Right cardiac atrium (tissue), 5 donors: ENCODE measurements at regions not wholly inside any gene's neighbourhood (a gene's known extent, or its start where the extent isn't known, plus 50 kb on each side); places are given as distances from the start of the nearest gene placed in this dataset.
A peak's percentile ranks its signal among the peaks of the same experiment; 100 is the strongest.

Experiments used
- ATAC-seq, 2 donors: fragments of 200-7000 bp; cut with Tn5 transposase; one replicate each; pipeline versions ENCODE4 v1.8.0 to v1.9.1; 2020; ENCODE audit warnings: moderate library complexity in 2 of 2, mild to moderate bottlenecking in 1 of 2
- DNase-seq, 3 donors: peaks; one replicate each; pipeline ENCODE4 v3.0.0-alpha.2; 2020
- H3K27ac ChIP-seq: one replicate; pipeline ENCODE4 v1.5.1; 2013; ENCODE audit warnings: mild to moderate bottlenecking, low read length, control low read depth, moderate library complexity
- H3K27me3 ChIP-seq: one replicate; pipeline ENCODE4 v1.6.1; 2013; ENCODE audit not compliant: control insufficient read depth, insufficient read depth
- H3K4me1 ChIP-seq: one replicate; pipeline ENCODE4 v1.6.1; 2013; ENCODE audit warnings: low read length; ENCODE audit not compliant: control insufficient read depth, insufficient read depth
- H3K4me3 ChIP-seq: one replicate; pipeline ENCODE4 v1.5.1; 2013; ENCODE audit warnings: low read length, control low read depth
- H3K9me3 ChIP-seq: one replicate; pipeline ENCODE4 v1.6.1; 2013; ENCODE audit warnings: low read length; ENCODE audit not compliant: control insufficient read depth
- WGBS: extraction: QIAGEN DNeasy Blood & Tissue Kit; methylation state at CpG from one replicate; pipeline ENCODE4 v1.1.7; 2013; 5-methylcytosine and 5-hydroxymethylcytosine counted together
- intact Hi-C, 4 donors: fragments of 100-400 bp; cut with DNase I; formaldehyde crosslinking; loops; one replicate each; pipeline versions ENCODE4 v1.11.0 to v1.14.0; 2022 to 2023
- donor health status: healthy with polysubstance abuse.
- donor health status: DM: no; HTN: yes; CAD: no.
- donor health status: DM: no; HTN: no; CAD: no.
- donor health status: DM: no; HTN: yes; CAD: no; lungs with severe emphysema.
- donor health status: DM: yes; HTN: yes; CAD: no.

- DNase-seq (peak in 1 of 3 donors; percentile 39), ATAC-seq (peak in 1 of 2 donors; percentile 75)
- Histone ChIP-seq H3K4me3 (peak overlapping the region; percentile 28), H3K9me3 (no peaks in the 10 kb centered on the region), H3K4me1 (no peaks in the 10 kb centered on the region), H3K27ac (no peak overlapping the region), H3K27me3 (no peaks in the 10 kb centered on the region)
- intact Hi-C loops = no loop called here
- 46% methylated on average over 6 of the region's 6 CpGs for WGBS
These were observed 730.7 kb downstream of the SQOR start for GRCh38 chr15:46365572-46365971.

GRCh38 chr15:46366360-46367007, 731.7 kb downstream of the SQOR start:
- H3K27ac ChIP-seq = no peak overlapping the region
- no peaks in the 10 kb centered on the region for H3K4me1 ChIP-seq
- H3K4me3 ChIP-seq = peak overlapping the region; percentile 28
- 37% methylated on average over 2 of the region's 2 CpGs for WGBS
- H3K9me3 ChIP-seq = no peaks in the 10 kb centered on the region
- intact Hi-C loops = no loop called here
- no peak for DNase-seq
- no peak for ATAC-seq
- H3K27me3 ChIP-seq = no peaks in the 10 kb centered on the region

GRCh38 chr15:46383978-46384377, 749.1 kb downstream of the SQOR start:
- 69% methylated on average over 3 of the region's 3 CpGs for WGBS
- no peak for DNase-seq
- Histone ChIP-seq H3K4me1 (no peaks in the 10 kb centered on the region), H3K27me3 (no peaks in the 10 kb centered on the region), H3K4me3 (no peak overlapping the region), H3K27ac (no peak overlapping the region), H3K9me3 (no peaks in the 10 kb centered on the region)
- ATAC-seq = no peak
- intact Hi-C loops = no loop called here

GRCh38 chr15:46386356-46386755, 751.5 kb downstream of the SQOR start:
- no peak overlapping the region for H3K4me3 ChIP-seq
- H3K27me3 ChIP-seq = no peaks in the 10 kb centered on the region
- 85% methylated on average over 1 of the region's 1 CpG for WGBS
- no peak for DNase-seq
- H3K27ac ChIP-seq = no peak overlapping the region
- no peaks in the 10 kb centered on the region for H3K9me3 ChIP-seq
- H3K4me1 ChIP-seq = no peaks in the 10 kb centered on the region
- ATAC-seq = no peak
- intact Hi-C loops = no loop called here

- ATAC-seq = no peak
- H3K4me3 ChIP-seq = no peak overlapping the region
- WGBS = 67% methylated on average over 4 of the region's 4 CpGs
- no peaks in the 10 kb centered on the region for H3K27me3 ChIP-seq
- no peaks in the 10 kb centered on the region for H3K9me3 ChIP-seq
- intact Hi-C loops = no loop called here
- H3K27ac ChIP-seq = no peak overlapping the region
- H3K4me1 ChIP-seq = no peaks in the 10 kb centered on the region
- DNase-seq = no peak
These were observed 754.9 kb downstream of the SQOR start for GRCh38 chr15:46389739-46390138.

- intact Hi-C loops = no loop called here
- WGBS = 77% methylated on average over 2 of the region's 2 CpGs
These were observed 759.6 kb downstream of the SQOR start for GRCh38 chr15:46394463-46394862.

GRCh38 chr15:46408312-46408711, 773.5 kb downstream of the SQOR start:
- Histone ChIP-seq H3K27ac (peak overlapping the region; percentile 29), H3K9me3 (no peaks in the 10 kb centered on the region), H3K27me3 (no peaks in the 10 kb centered on the region), H3K4me3 (no peak overlapping the region), H3K4me1 (no peaks in the 10 kb centered on the region)
- WGBS = 27% methylated on average over 2 of the region's 2 CpGs
- DNase-seq (peak in 1 of 3 donors; percentile 46), ATAC-seq (peak; percentile 90 to 93)
- intact Hi-C loops = no loop called here

More at GRCh38 chr15:46394463-46394862, 759.6 kb downstream of the SQOR start:
- no peaks in the 10 kb centered on the region for H3K9me3 ChIP-seq
- H3K27me3 ChIP-seq = no peaks in the 10 kb centered on the region
- ATAC-seq (no peak), DNase-seq (no peak)
- no peaks in the 10 kb centered on the region for H3K4me1 ChIP-seq
- no peak overlapping the region for H3K27ac ChIP-seq
- H3K4me3 ChIP-seq = no peak overlapping the region

GRCh38 chr15:46409841-46410301, 775.0 kb downstream of the SQOR start:
- intact Hi-C loops = no loop called here
- no peaks in the 10 kb centered on the region for H3K9me3 ChIP-seq
- no peak overlapping the region for H3K4me3 ChIP-seq
- H3K4me1 ChIP-seq = no peaks in the 10 kb centered on the region
- no peak for ATAC-seq
- no peaks in the 10 kb centered on the region for H3K27me3 ChIP-seq
- no peak overlapping the region for H3K27ac ChIP-seq
- no peak for DNase-seq
- WGBS = 72% methylated on average over 4 of the region's 4 CpGs

GRCh38 chr15:46410705-46411104, 775.9 kb downstream of the SQOR start:
- no peak overlapping the region for H3K27ac ChIP-seq
- no peaks in the 10 kb centered on the region for H3K4me1 ChIP-seq
- intact Hi-C loops = no loop called here
- H3K27me3 ChIP-seq = no peaks in the 10 kb centered on the region
- 58% methylated on average over 2 of the region's 2 CpGs for WGBS
- DNase-seq (no peak), ATAC-seq (peak in 1 of 2 donors; percentile 23)
- H3K4me3 ChIP-seq = no peak overlapping the region
- no peaks in the 10 kb centered on the region for H3K9me3 ChIP-seq

GRCh38 chr15:46411900-46412299, 777.1 kb downstream of the SQOR start:
- ATAC-seq (no peak), DNase-seq (no peak)

GRCh38 chr15:46413799-46414198, 779.0 kb downstream of the SQOR start:
- intact Hi-C loops = no loop called here
- ATAC-seq = no peak
- no peak overlapping the region for H3K27ac ChIP-seq
- DNase-seq = no peak
- 92% methylated on average over 1 of the region's 1 CpG for WGBS
- H3K9me3 ChIP-seq = no peaks in the 10 kb centered on the region
- H3K27me3 ChIP-seq = no peaks in the 10 kb centered on the region
- H3K4me3 ChIP-seq = no peak overlapping the region
- no peaks in the 10 kb centered on the region for H3K4me1 ChIP-seq

More at GRCh38 chr15:46411900-46412299, 777.1 kb downstream of the SQOR start:
- Histone ChIP-seq H3K9me3 (no peaks in the 10 kb centered on the region), H3K27me3 (no peaks in the 10 kb centered on the region), H3K27ac (no peak overlapping the region), H3K4me3 (no peak overlapping the region), H3K4me1 (no peaks in the 10 kb centered on the region)
- WGBS = 96% methylated on average over 2 of the region's 2 CpGs
- intact Hi-C loops = no loop called here

GRCh38 chr15:46416544-46416943, 781.7 kb downstream of the SQOR start:
- WGBS = 26% methylated on average over 1 of the region's 1 CpG
- intact Hi-C loops = no loop called here
- DNase-seq (peak in 1 of 3 donors; percentile 59), ATAC-seq (peak; percentile 59 to 81)
- no peak overlapping the region for H3K27ac ChIP-seq
- no peaks in the 10 kb centered on the region for H3K27me3 ChIP-seq
- H3K4me3 ChIP-seq = no peak overlapping the region
- no peaks in the 10 kb centered on the region for H3K9me3 ChIP-seq
- no peaks in the 10 kb centered on the region for H3K4me1 ChIP-seq
